ENCODE measurements at regions not wholly inside any gene's neighbourhood (a gene's known extent, or its start where the extent isn't known, plus 50 kb on each side); places are given as distances from the start of the nearest gene placed in this dataset.
"Not testable (repeated sequence)": the region's sequence is repeated elsewhere in the genome, so short reads cannot be mapped to it uniquely, and the experiment has no call there.

DNA sequence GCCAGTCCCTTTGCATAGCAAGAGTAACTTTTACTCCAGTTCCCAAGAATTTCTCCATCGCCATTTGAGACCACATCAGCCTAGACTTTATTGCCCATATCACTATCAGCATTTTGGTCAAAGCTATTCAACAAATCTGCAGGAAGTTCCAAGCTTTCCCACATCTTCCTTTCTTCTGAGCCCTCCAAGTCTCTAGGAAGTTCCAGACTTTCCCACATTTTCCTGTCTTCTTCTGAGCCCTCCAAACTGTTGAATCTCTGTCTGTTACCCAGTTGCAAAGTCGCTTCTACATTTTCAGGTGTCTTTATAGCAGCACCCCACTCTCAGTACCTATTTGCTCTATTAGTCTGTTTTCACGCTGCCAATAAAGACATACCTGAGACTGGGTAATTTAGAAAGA lies 386.4 kb upstream of the KCND2 start:
- TF ChIP-seq, protein P1, sequence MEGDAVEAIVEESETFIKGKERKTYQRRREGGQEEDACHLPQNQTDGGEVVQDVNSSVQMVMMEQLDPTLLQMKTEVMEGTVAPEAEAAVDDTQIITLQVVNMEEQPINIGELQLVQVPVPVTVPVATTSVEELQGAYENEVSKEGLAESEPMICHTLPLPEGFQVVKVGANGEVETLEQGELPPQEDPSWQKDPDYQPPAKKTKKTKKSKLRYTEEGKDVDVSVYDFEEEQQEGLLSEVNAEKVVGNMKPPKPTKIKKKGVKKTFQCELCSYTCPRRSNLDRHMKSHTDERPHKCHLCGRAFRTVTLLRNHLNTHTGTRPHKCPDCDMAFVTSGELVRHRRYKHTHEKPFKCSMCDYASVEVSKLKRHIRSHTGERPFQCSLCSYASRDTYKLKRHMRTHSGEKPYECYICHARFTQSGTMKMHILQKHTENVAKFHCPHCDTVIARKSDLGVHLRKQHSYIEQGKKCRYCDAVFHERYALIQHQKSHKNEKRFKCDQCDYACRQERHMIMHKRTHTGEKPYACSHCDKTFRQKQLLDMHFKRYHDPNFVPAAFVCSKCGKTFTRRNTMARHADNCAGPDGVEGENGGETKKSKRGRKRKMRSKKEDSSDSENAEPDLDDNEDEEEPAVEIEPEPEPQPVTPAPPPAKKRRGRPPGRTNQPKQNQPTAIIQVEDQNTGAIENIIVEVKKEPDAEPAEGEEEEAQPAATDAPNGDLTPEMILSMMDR (conservative IDR thresholded peaks at IDR 0.05; ENCODE audit: low read depth, low read length): not testable (repeated sequence)
- TF ChIP-seq MAZ (IDR thresholded peaks at IDR 0.05; ENCODE audit: borderline replicate concordance, low read depth, low read length); POLR2A (IDR thresholded peaks at IDR 0.05; ENCODE audit: low read depth, low read length); RFX5 (IDR thresholded peaks at IDR 0.05; ENCODE audit: low read depth, low read length); MAFK (IDR thresholded peaks at IDR 0.05; ENCODE audit: low read depth, low read length); CEBPB (IDR thresholded peaks at IDR 0.05; ENCODE audit: low read depth, low read length); RAD21 (IDR thresholded peaks at IDR 0.05; ENCODE audit: low read length): not testable (repeated sequence)

Measured in IMR-90 (cell line).